AG20443 (cell line): ENCODE measurements at regions not wholly inside any gene's neighbourhood (a gene's known extent, or its start where the extent isn't known, plus 50 kb on each side); places are given as distances from the start of the nearest gene placed in this dataset.
"Not testable (repeated sequence)": the region's sequence is repeated elsewhere in the genome, so short reads cannot be mapped to it uniquely, and the experiment has no call there.

ENCODE experiments used
- DNase-seq: peaks from one replicate; pipeline ENCODE4 v3.0.0; 2012; ENCODE audit warnings: low spot score, mixed read lengths

DNA sequence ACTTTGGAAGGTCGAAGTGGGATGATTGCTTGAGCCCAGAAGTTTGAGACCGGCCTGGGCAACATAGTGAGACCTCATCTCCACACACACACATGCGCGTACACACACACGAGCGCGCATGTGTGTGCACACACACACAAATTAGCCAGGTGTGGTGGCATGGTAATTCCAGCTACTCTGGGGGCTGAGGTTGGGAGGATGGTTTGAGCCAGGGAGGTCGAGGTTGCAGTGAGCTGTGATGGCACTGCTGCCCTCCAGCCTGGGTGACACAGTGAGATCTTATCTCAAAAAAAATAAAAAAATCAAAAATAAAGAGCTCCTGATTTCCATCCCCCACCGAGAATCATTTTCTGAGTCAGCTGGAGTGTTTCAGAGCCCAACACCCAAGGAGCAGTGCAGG is 261.5 kb upstream of the PLGLB2 start:
- DNase-seq, result not testable (repeated sequence)

GRCh38 chr2:87488021-87488420 is 259.9 kb upstream of the PLGLB2 start:
- DNase-seq, result not testable (repeated sequence)

- DNase-seq, result not testable (repeated sequence)
Measured at GRCh38 chr2:87488991-87489390, 258.9 kb upstream of the PLGLB2 start.

GRCh38 chr2:87494846-87495245 is 253.0 kb upstream of the PLGLB2 start:
- DNase-seq, result not testable (repeated sequence)

GRCh38 chr2:87495455-87495854 is 252.4 kb upstream of the PLGLB2 start:
- DNase-seq, result not testable (repeated sequence)

GRCh38 chr2:87496036-87497006 is 251.6 kb upstream of the PLGLB2 start:
- DNase-seq, result not testable (repeated sequence)

DNA sequence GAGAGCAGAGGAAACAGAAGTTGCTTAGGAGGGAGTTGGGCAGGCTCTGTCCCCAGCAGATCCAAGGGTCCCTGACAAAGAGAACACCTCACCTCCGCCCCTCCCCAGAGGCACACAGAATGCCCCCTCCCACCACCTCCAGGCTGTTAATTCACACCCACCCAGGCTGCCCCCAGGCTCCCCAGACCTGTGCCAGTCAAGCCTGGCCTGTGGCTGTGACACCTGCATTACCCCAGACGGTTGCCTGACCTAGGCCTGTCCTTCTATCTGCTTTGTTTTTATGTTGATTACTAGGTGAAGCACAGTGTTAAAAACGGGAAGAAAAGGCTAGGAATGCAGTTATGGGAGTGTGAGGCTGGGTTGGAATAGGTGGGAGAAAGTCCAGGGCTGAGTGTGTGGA is 250.8 kb upstream of the PLGLB2 start:
- not testable (repeated sequence) for DNase-seq

DNA sequence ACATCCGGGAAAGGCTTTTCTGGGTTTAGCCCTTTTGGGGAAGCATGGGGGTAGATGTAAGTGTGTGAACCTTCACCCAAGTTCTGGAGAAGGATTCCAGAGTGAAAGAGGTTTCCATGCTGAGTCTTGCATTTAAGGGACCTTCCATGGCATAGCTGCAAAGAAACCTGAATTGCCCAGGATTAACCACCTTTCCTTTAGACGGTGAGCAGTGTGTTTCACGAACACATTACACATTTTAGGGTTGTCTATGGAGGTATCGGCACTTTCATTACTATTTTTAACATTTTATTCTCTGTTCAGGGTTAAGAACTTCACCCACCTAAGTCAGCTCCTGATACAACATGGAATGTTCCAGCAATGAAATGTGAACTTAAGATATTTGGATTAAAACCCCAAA is 250.2 kb upstream of the PLGLB2 start:
- not testable (repeated sequence) for DNase-seq

- DNase-seq, result not testable (repeated sequence)
Measured at GRCh38 chr2:87498169-87498853, 249.6 kb upstream of the PLGLB2 start.

- not testable (repeated sequence) for DNase-seq
Measured at GRCh38 chr2:87498854-87499238, 249.0 kb upstream of the PLGLB2 start.

- DNase-seq, result not testable (repeated sequence)
Measured at GRCh38 chr2:87499860-87500259, 248.0 kb upstream of the PLGLB2 start.

DNA sequence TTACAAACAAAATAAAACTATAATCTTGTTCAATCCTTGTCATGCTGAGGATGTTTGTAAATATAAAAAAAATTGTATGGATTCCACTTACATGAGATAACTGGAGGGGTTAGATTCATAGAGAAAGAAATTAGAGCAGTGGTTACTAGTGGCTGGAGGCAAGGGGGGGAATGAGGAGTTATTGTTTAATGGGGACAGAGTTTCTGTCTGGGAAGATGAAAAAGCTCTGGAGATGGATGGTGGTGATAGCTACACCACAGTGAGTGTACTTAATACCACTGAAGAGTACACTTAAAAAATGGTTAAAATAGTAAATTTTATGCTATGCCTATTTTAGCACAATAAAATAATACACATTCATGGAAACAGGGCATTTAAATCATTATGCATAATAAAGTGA is 247.5 kb upstream of the PLGLB2 start:
- DNase-seq, result not testable (repeated sequence)

GRCh38 chr2:87500951-87501350 is 246.9 kb upstream of the PLGLB2 start:
- DNase-seq, result not testable (repeated sequence)

DNA sequence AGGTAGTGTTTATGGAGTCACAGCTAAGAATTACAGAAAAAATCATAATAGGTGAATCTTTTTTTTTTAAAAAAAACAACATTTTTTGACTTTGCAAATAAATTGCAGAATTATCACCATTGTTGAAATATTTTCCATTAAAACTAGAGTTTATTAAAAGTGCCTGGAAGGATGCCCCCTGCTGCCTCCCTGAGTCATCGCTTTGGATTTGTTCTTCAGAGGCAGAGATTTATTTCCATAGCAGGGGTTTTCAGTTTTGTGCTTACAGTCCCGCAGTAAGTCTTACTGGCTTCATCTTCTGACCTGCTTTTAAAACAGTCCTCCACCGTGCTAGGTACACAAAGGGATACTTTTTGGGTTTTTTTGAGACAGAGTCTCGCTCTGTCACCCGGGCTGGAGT is 244.9 kb upstream of the PLGLB2 start:
- not testable (repeated sequence) for DNase-seq

DNA sequence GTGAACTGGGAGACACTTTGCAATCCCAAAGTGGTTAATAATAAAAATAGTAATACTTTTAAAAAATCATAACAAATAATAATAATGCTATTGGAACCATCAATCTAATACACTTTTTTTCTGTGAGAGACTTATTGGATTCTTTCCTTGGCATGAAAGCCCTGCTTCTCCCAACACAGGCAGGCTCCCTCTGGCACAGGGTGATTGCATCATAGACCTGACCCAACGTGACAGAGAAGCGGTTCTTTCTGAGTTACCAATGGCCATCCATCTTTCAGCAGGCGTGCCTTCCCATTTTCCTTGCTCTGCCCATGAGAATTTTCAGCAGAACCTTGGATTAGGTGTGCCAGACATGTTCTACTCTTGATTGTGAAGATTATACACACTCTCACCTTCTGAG is 242.6 kb upstream of the PLGLB2 start:
- DNase-seq, result not testable (repeated sequence)

DNA sequence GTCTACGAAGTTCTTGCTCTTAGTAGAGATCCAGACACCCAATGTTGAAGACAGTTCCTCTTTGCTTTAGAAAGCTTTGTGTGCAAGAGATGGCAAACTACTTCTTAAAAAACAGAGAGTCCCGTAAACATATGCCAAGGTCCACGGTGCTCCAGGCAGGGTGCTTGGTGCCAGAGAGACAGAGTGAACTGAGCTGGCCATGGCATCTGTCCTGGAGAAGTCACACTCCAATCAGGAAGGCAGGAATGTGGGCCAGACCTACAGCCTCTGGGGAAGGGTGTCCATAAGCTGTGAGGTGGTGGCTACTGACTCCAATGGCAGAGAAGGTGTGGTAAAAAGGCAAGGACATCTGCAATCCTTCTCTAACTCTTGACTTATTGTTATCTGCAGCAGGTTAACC is 242.0 kb upstream of the PLGLB2 start:
- DNase-seq, result not testable (repeated sequence)

GRCh38 chr2:87507378-87508348 is 240.2 kb upstream of the PLGLB2 start:
- DNase-seq, result not testable (repeated sequence)

DNA sequence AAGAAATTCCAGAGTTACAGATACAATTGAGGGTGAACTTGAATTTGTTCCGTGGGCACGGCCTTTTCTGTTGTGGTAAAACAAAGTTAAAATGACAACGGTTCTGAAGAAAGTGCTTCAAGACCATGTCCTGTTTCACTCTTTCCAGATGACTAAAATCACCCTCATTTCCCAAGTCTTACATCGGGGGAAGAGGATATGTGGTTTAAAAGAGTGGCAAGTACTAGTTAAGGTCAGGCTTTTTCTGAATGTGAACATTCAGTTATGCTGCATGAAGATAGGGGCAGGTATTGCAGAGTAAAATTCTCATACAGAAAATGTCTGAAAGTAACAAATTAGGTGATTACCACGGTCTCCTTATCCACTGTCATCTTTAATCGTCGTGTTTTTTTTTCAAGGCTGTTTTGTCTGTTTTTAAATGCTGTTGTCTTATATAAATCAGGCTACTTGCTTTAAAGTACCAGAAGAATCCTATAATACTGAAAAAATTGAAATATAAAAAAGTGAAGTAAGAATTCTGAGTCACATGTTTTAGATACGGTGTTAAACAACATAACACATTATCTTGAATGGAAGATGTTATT is 236.6 kb upstream of the PLGLB2 start:
- DNase-seq, result not testable (repeated sequence)

- DNase-seq, result not testable (repeated sequence)
Measured at GRCh38 chr2:87512864-87513530, 234.9 kb upstream of the PLGLB2 start.

- DNase-seq, result not testable (repeated sequence)
Measured at GRCh38 chr2:87514034-87514433, 233.9 kb upstream of the PLGLB2 start.

DNA sequence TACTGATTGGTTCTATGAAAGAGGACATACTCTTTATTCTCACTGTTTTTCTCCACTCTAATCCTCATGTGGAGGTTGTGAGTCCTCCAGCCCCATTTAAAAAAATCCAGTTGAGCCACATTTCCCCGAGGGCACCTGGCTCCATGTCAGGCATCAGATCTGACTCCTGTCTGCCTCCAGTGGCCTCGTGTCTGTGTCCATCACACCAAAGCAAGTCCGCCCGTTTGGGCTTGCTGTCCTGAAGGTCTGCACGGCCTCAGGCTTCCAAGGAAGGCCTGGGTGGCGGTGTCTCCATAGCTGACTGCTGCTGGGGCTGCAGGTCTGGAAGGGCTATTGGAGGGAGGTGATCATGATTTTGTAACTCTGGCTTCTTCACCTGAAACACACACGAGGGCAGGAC is 233.4 kb upstream of the PLGLB2 start:
- DNase-seq, result not testable (repeated sequence)
